ENCODE measurements at regions not wholly inside any gene's neighbourhood (a gene's known extent, or its start where the extent isn't known, plus 50 kb on each side); places are given as distances from the start of the nearest gene placed in this dataset.

- Histone ChIP-seq H3K4me1 (ENCODE audit: low read length) (no peaks in the 10 kb centered on the region), H2AFZ (ENCODE audit: low read length) (no peak overlapping the region), H3K9ac (ENCODE audit: low read length) (no peak overlapping the region), H3K79me2 (ENCODE audit: low read length) (no peaks in the 10 kb centered on the region), H3K9me2 (replicated peaks; ENCODE audit: insufficient read depth, low read length) (no peaks in the 10 kb centered on the region), H3K27me3 (replicated peaks; ENCODE audit: insufficient read depth, low read length) (no peaks in the 10 kb centered on the region), H3K9me3 (replicated peaks; ENCODE audit: insufficient read depth, low read length) (no peaks in the 10 kb centered on the region), H3K27ac (ENCODE audit: low read length) (no peak overlapping the region), H3F3A (ENCODE audit: insufficient read depth, low read length) (no peaks in the 10 kb centered on the region), H3K4me3 (ENCODE audit: low read length) (no peak overlapping the region), H3K36me3 (replicated peaks; ENCODE audit: insufficient read depth, low read length) (no peaks in the 10 kb centered on the region), H3K4me2 (ENCODE audit: low read depth, low read length) (no peak overlapping the region), H4K20me1 (ENCODE audit: insufficient read depth, low read length) (no peaks in the 10 kb centered on the region)
- TF ChIP-seq EZH2 (optimal IDR thresholded peaks at IDR 0.05; ENCODE audit: low read depth, low read length) = no peak
- TF ChIP-seq EZH2phosphoT487 (IDR thresholded peaks at IDR 0.05; ENCODE audit: low read length) = no peak
- TF ChIP-seq, protein P1, sequence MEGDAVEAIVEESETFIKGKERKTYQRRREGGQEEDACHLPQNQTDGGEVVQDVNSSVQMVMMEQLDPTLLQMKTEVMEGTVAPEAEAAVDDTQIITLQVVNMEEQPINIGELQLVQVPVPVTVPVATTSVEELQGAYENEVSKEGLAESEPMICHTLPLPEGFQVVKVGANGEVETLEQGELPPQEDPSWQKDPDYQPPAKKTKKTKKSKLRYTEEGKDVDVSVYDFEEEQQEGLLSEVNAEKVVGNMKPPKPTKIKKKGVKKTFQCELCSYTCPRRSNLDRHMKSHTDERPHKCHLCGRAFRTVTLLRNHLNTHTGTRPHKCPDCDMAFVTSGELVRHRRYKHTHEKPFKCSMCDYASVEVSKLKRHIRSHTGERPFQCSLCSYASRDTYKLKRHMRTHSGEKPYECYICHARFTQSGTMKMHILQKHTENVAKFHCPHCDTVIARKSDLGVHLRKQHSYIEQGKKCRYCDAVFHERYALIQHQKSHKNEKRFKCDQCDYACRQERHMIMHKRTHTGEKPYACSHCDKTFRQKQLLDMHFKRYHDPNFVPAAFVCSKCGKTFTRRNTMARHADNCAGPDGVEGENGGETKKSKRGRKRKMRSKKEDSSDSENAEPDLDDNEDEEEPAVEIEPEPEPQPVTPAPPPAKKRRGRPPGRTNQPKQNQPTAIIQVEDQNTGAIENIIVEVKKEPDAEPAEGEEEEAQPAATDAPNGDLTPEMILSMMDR (IDR thresholded peaks at IDR 0.05; ENCODE audit: low read length) = no peak
- DNase-seq = no peak
These were observed 263.0 kb upstream of the ALG10 start for GRCh38 chr12:33759279-33759678.

- H3K4me1 ChIP-seq (ENCODE audit: low read length) = no peaks in the 10 kb centered on the region
- H3K9me3 ChIP-seq (replicated peaks; ENCODE audit: insufficient read depth, low read length) = no peaks in the 10 kb centered on the region
- H4K20me1 ChIP-seq (ENCODE audit: insufficient read depth, low read length) = no peaks in the 10 kb centered on the region
- no peak overlapping the region for H2AFZ ChIP-seq (ENCODE audit: low read length)
- H3K79me2 ChIP-seq (ENCODE audit: low read length) = no peaks in the 10 kb centered on the region
- no peak for TF ChIP-seq EZH2phosphoT487 (IDR thresholded peaks at IDR 0.05; ENCODE audit: low read length)
- no peak for TF ChIP-seq EZH2 (optimal IDR thresholded peaks at IDR 0.05; ENCODE audit: low read depth, low read length)
- TF ChIP-seq, protein P1 (IDR thresholded peaks at IDR 0.05; ENCODE audit: low read length) = no peak
- no peak overlapping the region for H3K27ac ChIP-seq (ENCODE audit: low read length)
- no peak overlapping the region for H3K4me3 ChIP-seq (ENCODE audit: low read length)
- no peak overlapping the region for H3K9ac ChIP-seq (ENCODE audit: low read length)
- no peaks in the 10 kb centered on the region for H3F3A ChIP-seq (ENCODE audit: insufficient read depth, low read length)
- no peaks in the 10 kb centered on the region for H3K27me3 ChIP-seq (replicated peaks; ENCODE audit: insufficient read depth, low read length)
- no peak overlapping the region for H3K4me2 ChIP-seq (ENCODE audit: low read depth, low read length)
- H3K36me3 ChIP-seq (replicated peaks; ENCODE audit: insufficient read depth, low read length) = no peaks in the 10 kb centered on the region
- H3K9me2 ChIP-seq (replicated peaks; ENCODE audit: insufficient read depth, low read length) = no peaks in the 10 kb centered on the region
- no peak for DNase-seq
These were observed 259.0 kb upstream of the ALG10 start for GRCh38 chr12:33763331-33763730.

- Histone ChIP-seq H3F3A (ENCODE audit: insufficient read depth, low read length) (no peaks in the 10 kb centered on the region), H3K9ac (ENCODE audit: low read length) (no peak overlapping the region), H3K4me1 (ENCODE audit: low read length) (no peaks in the 10 kb centered on the region), H3K9me3 (replicated peaks; ENCODE audit: insufficient read depth, low read length) (no peaks in the 10 kb centered on the region), H3K4me2 (ENCODE audit: low read depth, low read length) (no peak overlapping the region), H3K79me2 (ENCODE audit: low read length) (no peaks in the 10 kb centered on the region), H3K36me3 (replicated peaks; ENCODE audit: insufficient read depth, low read length) (no peaks in the 10 kb centered on the region), H3K4me3 (ENCODE audit: low read length) (no peak overlapping the region), H2AFZ (ENCODE audit: low read length) (no peak overlapping the region), H3K9me2 (replicated peaks; ENCODE audit: insufficient read depth, low read length) (no peaks in the 10 kb centered on the region), H3K27ac (ENCODE audit: low read length) (no peak overlapping the region), H3K27me3 (replicated peaks; ENCODE audit: insufficient read depth, low read length) (no peaks in the 10 kb centered on the region), H4K20me1 (ENCODE audit: insufficient read depth, low read length) (no peaks in the 10 kb centered on the region)
- no peak for DNase-seq
- no peak for TF ChIP-seq EZH2 (optimal IDR thresholded peaks at IDR 0.05; ENCODE audit: low read depth, low read length)
- no peak for TF ChIP-seq EZH2phosphoT487 (IDR thresholded peaks at IDR 0.05; ENCODE audit: low read length)
- TF ChIP-seq, protein P1 (IDR thresholded peaks at IDR 0.05; ENCODE audit: low read length) = no peak
These were observed 251.6 kb upstream of the ALG10 start for GRCh38 chr12:33770652-33771051.
